Panc1 (cell line): ENCODE measurements at regions not wholly inside any gene's neighbourhood (a gene's known extent, or its start where the extent isn't known, plus 50 kb on each side); places are given as distances from the start of the nearest gene placed in this dataset.

ENCODE experiments used
- POLR2AphosphoS5 ChIP-seq: IDR thresholded peaks from 2 replicates; pipeline ENCODE4 v1.6.1; 2012; ENCODE audit warnings: mild to moderate bottlenecking, low read depth, low read length, moderate library complexity
- SIN3A ChIP-seq: IDR thresholded peaks from 2 replicates; pipeline ENCODE4 v1.6.1; 2012; ENCODE audit warnings: low read depth, mild to moderate bottlenecking, low read length, moderate library complexity, borderline replicate concordance; ENCODE audit not compliant: insufficient read depth
- TCF7L2 ChIP-seq: IDR thresholded peaks from 2 replicates; pipeline ENCODE4 v1.6.1; 2011; ENCODE audit warnings: mild to moderate bottlenecking, low read depth, low read length, inconsistent platforms
- TF ChIP-seq, protein P1 (sequence below): fragments of 450-650 bp; IDR thresholded peaks from 2 replicates; pipeline ENCODE4 v1.5.1; 2017; ENCODE audit warnings: mild to moderate bottlenecking
- TF ChIP-seq, protein P2 (sequence below), 2 experiments: IDR thresholded peaks; 2 replicates each; pipeline ENCODE4 v1.6.1; 2011 to 2012; ENCODE audit warnings: low read depth in 2 of 2, control low read depth in 1 of 2, low read length in 1 of 2, mild to moderate bottlenecking in 1 of 2, moderate library complexity in 1 of 2; ENCODE audit not compliant: insufficient read depth in 1 of 2

DNA sequence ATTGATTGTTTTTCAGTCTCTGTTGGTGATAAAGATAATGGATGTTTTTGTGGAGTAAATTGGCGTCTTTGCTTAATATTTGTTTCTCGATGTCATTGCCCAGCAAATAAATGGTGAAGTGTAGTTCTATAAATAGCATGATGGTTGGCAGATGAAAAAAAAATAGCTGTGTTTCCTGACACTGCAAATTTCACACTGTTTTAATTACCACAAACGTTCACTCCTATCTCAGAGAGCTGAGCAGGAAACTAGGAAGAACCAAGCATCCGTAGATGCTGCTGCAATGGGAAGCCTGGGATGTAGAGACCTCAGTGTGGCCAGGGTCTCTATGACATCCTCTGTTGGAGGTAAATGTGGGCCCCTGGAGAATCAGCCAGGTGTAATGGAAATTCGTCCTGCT is 183.2 kb downstream of the CYRIA start:
- TF ChIP-seq POLR2AphosphoS5 (no peak), SIN3A (no peak), TCF7L2 (no peak)
- TF ChIP-seq, protein P1, sequence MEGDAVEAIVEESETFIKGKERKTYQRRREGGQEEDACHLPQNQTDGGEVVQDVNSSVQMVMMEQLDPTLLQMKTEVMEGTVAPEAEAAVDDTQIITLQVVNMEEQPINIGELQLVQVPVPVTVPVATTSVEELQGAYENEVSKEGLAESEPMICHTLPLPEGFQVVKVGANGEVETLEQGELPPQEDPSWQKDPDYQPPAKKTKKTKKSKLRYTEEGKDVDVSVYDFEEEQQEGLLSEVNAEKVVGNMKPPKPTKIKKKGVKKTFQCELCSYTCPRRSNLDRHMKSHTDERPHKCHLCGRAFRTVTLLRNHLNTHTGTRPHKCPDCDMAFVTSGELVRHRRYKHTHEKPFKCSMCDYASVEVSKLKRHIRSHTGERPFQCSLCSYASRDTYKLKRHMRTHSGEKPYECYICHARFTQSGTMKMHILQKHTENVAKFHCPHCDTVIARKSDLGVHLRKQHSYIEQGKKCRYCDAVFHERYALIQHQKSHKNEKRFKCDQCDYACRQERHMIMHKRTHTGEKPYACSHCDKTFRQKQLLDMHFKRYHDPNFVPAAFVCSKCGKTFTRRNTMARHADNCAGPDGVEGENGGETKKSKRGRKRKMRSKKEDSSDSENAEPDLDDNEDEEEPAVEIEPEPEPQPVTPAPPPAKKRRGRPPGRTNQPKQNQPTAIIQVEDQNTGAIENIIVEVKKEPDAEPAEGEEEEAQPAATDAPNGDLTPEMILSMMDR = no peak
- TF ChIP-seq, protein P2, sequence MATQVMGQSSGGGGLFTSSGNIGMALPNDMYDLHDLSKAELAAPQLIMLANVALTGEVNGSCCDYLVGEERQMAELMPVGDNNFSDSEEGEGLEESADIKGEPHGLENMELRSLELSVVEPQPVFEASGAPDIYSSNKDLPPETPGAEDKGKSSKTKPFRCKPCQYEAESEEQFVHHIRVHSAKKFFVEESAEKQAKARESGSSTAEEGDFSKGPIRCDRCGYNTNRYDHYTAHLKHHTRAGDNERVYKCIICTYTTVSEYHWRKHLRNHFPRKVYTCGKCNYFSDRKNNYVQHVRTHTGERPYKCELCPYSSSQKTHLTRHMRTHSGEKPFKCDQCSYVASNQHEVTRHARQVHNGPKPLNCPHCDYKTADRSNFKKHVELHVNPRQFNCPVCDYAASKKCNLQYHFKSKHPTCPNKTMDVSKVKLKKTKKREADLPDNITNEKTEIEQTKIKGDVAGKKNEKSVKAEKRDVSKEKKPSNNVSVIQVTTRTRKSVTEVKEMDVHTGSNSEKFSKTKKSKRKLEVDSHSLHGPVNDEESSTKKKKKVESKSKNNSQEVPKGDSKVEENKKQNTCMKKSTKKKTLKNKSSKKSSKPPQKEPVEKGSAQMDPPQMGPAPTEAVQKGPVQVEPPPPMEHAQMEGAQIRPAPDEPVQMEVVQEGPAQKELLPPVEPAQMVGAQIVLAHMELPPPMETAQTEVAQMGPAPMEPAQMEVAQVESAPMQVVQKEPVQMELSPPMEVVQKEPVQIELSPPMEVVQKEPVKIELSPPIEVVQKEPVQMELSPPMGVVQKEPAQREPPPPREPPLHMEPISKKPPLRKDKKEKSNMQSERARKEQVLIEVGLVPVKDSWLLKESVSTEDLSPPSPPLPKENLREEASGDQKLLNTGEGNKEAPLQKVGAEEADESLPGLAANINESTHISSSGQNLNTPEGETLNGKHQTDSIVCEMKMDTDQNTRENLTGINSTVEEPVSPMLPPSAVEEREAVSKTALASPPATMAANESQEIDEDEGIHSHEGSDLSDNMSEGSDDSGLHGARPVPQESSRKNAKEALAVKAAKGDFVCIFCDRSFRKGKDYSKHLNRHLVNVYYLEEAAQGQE (IDR thresholded peaks at IDR 0.05; ENCODE audit: insufficient read depth in 1 of 2, low read depth in 2 of 2, low read length in 1 of 2) = no peak
